ENCODE measurements at regions not wholly inside any gene's neighbourhood (a gene's known extent, or its start where the extent isn't known, plus 50 kb on each side); places are given as distances from the start of the nearest gene placed in this dataset.

DNA sequence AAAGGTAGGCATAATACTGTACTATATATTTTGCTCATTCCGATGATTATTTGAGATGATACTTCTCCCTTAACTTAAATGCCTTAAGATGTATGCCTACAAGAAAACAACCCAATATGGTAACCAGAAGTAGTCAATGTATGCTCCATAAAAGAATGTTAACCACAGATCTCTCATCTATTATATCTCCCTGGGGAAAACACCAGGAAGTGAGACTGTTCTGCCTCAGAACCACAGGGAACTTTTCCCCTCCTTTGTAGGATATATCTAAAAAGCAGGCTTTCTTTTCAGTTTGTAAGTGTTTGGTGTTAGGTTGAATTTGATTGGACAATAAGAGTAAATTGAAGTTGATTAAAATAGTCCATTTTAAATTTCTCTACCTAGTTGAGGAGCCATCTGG is 1160.5 kb upstream of the NXPH2 start:
- no peak for FAIRE-seq

DNA sequence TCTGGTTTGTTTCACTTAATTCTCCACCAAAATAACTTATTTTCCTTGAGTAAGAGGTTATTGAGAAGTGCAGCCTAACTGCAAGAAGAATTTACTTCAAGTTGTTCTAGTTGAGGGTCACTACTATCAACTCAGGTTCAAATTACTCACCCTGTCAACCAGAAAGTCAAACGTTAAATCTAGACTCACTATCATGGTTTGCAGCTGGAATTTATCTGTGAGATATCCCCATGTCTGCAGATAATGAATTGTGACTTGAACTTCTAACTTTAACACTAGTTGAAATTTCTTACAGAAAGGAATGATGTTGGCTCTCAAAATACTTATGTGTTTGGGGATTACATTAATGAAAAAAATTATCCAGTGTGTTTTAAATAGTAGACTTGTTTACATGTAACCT is 1145.7 kb upstream of the NXPH2 start:
- FAIRE-seq = no peak

DNA sequence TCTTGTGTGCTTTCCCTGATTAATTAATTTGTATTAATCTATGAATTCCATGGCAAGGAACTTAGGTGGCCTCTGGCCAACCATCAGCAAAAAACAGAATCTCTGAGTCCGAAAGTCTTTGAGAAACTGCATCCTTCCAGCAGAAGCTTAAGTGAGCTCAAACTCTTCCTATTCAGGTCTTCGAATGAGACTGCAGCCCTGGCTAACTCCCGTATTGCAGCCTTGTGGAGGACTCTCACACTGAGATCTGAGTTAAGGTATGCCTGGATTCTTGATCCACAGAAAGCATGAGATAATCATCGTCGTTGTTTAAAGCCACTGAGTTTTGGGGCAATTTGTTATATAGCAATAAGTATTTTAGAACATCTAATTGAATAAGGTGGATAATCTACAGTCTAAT is 1143.9 kb upstream of the NXPH2 start:
- no peak for FAIRE-seq

DNA sequence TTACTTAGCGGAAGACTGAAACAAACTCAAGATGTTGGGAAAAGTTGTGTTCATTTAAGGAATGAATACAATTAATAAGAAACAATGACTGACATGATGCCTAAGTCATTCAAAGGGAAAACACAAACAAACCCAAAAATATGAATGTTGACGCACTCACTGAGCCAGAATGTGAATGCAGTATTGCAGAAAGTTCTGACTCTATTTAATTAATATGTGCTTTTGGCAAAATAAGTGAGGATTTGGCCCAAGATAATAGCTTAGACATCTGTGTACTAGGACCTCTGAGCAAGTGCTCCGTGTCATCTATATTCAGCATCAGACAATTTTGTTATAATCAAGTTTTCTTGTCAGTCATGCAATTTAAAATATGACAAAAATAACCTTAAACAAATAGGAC is 1138.8 kb upstream of the NXPH2 start:
- FAIRE-seq = no peak

DNA sequence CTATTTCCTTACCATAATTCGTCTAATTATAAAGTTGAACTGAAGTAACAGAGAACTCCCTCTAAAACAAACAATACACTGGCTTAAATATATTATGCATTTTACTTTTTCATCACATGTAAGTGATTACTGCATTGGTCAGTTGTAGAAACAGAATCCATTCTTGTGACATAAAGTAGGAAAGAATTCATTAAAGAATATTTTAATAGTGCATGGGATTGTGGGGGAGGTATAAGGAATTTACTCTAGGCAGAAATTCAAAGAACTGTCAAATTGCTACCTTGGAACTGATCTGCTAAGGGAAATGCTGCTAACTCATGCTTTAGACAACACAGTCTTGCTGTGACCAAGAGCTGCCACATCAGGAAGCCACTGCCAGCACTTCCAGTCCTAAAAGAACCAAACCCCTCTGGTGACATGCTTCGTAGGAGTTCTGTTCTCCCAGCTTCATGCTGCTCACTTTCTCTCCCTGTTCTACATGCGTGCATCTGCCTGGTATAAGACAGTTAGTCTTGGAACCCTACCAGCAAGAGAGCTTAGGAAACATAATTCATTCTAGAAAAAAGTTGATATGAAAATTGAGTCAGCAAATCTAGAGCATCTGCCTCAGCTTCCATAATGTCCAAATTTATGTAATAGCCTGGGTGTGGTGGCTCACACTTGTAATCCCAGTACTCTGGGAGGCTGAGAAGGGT is 1137.6 kb upstream of the NXPH2 start:
- no peak for FAIRE-seq

DNA sequence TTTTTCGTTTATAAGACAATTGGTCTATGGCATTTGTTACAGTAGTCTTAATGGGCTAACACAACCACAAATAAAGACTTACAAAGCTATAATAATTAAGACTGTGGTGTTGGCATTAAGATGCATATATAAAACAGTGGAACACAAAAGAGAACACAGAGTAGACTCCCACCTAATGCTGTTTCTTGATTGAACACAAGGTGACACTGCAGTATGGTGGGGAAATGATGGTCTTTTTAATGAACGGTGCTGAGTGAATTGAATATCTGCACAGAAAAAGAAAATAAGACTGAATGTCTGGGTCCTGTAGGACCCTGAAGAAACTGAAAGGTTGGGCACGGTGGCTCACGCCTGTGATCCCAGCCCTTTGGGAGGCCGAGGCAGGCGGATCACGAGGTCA is 1136.6 kb upstream of the NXPH2 start:
- FAIRE-seq = no peak

DNA sequence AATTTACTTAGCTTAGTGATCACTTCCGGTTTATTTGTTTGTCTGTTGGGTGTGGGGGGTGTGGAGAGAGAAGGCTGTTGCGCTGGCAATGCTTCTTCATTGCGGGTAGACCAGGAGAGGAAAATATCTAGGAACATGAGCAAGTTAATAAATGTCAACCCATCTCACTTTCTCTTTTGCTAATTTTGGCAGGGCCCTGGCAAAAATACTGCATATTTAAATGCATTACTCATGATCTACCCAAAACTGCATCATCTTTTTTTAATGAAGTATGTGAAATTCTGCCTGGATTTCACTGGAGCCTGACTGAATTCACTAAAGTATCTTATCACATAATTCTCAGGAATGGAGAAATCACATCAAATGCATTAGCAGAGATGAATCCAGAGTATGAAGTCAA is 1131.0 kb upstream of the NXPH2 start:
- FAIRE-seq = no peak

DNA sequence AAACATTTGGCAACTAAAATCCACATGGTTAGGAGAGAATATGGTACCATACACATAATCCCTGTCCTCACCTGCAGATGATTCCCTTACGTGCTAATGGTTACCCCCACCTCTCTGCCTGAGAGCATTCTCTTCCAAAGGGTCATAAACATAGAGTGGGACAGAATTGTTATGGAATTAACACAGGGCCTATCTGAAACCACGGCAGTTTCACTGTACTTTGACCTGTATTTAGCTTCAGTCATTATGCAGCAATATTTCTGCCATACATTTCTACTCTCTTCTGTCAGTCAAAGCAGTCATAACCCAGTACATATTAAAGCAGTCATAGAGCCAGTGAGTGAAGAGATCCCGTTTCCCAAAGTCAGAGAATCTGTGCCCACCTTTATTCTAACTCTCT is 1128.9 kb upstream of the NXPH2 start:
- FAIRE-seq = no peak

DNA sequence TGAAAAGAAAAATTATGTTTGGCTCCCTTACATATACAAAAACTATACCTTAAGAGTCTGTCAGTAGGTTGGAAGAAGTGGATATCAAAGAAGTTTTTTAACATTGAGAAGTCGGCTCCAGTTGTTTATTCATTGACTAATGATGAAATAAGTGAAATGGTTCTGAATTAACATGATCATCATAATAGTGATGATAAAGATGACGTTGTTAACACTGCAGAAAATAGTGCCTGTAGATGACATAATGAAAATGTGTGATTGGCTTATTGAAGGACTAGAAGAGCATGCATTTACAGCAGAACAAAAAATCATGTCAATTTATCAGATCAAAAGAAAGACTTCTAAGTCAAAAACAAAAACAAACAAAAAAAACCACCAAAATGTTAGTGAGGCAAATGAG is 1125.4 kb upstream of the NXPH2 start:
- FAIRE-seq = no peak

DNA sequence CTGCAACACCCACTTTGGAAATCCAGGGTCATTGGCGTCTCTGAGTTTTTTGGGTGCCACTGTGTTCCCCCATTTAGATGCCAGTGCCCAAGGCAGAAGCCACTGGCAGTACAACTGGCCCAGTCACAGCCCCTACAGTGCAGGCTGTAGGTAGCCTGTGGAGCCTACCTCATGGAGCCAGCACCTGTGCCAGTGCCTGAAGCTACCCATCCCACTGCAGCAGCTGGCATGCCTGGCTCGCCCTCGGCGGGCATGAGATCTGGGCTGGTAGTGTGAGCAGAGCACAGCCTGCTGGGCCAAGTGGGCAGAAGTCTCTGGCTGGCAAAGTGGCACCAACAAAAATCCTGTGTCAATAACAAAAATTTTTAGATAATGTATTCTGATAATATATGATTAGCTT is 1111.4 kb upstream of the NXPH2 start:
- no peak for FAIRE-seq

DNA sequence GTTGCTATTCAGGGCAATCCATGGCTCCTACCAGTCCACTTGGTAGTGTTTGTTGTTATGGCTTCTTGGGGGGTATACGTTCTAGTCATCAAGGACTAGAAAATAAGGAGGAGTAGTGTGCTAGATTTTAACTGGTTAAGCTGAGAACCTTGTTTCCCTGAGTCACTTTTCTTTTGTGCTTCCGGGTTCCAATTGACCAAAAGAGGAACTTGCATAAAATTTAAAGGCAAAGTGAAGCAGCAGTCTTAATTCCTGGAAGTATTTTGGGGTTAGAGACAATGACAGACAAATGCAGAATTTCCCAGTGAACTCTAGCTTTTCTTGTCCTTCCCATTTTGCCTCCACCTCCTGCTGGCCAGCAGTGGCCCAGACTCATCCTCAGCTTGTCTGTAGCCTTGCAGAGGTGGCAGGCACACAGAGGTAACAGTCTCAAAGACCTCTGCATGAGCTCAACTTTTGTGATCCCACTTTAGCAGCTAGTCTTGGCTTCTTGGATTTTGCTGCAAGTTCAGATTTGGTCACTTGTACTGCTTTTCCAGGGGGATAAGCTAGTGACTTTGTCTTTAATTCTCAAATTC is 1105.8 kb upstream of the NXPH2 start:
- no peak for FAIRE-seq

DNA sequence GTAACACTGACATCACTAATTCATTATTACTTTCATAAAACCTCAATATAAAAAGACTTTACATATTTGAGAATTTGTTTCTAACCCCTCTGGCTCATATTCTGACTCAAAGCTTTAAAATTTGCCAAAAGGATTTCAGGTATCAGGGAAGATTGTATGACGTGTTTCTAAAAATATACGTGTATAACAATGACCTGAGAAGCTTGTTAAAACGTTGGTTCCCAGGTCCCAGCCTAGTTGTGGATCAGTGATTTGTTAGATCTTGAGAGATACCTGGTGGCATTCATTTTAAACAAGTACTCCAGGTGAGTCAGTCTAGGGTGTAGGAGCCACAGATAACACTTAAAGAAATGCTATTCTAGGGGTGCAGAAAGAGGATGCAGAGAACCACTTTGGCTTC is 1096.8 kb upstream of the NXPH2 start:
- FAIRE-seq = no peak

DNA sequence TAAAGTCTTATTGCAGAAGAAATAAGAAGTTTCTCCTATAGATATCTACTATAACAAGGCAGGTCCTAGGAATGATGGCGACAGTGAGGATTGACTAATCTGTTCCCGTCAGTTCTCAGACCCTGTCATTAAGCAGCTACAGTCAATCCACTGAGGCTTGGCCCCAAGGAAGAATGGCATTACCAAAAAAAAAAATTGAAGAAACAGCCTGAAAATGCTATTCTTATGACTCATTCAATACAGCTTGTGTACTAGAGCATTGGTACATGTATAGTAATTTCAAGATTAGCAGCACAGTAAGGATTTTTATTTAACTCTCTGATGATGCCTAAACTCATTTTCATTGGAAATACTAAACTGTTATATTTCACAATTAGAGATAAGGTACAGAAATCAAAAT is 1096.1 kb upstream of the NXPH2 start:
- FAIRE-seq = no peak

DNA sequence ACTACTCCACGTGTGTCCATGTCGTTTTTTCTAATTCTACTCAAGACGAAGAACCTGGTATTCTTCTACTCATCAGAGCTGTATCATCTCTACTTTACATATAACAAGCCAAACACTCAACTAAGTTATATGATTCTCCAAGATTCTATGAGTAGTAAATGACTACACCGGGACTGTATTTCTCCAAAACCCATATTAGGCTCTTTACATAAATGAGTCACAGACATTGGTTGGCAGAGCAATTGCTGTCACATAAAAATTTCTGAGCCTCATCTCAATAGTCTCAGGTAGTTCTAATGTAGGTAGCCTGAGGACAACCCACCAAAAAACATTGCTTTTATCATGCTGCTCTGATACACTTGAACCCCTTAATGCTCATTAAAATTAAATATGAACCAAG is 1092.3 kb upstream of the NXPH2 start:
- no peak for FAIRE-seq

DNA sequence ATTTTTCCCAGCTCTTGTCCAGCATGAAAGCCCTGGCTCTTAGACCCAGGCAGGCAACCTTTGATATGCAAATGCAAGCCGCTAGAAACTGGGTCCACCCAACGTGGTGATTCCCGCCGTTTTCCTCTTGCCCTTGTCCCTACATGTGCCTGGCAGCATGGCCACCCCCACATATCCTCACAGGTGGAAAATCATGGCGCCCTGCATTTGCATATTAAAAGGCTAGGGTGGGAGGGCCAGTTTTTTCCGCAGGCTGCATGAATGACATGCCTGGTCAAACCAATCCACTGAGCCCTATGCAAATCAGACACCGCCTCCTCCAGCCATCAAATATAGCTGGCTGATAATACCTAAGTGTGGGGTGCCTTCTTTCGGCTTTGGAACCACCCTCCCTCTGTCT is 1091.8 kb upstream of the NXPH2 start:
- no peak for FAIRE-seq

DNA sequence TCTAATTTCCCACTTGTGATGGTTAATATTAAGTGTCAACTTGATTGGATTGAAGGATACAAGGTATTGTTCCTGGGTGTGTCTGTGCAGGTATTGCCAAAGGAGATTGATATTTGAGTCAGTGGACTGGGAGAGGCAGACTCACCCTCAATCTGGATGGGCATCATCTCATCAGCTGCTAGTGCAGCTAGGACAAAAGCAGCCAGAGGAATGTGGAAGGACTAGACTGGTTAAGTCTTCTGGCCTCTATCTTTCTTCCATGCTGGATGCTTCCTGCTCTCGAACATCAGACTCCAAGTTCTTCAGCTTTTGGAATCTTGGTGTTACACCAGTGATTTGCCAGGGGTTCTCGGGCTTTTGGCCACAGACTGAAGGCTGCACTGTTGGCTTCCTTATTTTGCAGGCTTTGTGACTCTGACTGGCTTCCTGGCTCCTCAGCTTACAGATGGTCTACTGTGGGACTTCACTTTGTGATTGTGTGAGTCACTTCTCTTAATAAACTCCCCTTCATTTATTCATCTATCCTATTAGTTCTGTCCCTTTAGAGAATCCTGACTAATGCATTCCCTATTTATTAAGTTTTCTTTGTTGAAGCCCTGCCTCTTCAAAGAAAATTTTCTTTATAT is 1087.5 kb upstream of the NXPH2 start:
- FAIRE-seq = no peak

DNA sequence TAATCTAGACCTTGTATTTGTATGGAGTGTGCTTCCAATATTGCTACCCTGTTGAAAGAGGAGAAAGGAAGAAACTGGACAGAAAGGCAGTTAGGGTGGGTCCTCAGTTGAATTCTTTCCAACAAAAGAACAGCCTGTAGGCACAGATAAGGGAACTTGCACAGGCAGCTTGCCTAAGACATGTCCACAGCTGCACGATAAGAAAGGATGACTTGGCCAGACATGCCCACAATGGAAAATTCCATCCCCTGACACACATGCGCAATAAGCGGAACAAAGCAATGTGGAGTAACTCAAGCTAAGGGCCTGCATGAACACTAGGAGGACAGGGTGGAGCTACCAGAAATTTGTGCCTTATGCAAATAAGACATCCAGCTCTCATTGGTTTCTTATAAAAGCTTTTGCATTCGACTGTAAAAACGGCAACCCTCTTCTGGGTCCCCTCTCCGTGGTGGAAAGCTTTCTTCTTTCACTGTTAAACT is 1084.7 kb upstream of the NXPH2 start:
- no peak for FAIRE-seq

DNA sequence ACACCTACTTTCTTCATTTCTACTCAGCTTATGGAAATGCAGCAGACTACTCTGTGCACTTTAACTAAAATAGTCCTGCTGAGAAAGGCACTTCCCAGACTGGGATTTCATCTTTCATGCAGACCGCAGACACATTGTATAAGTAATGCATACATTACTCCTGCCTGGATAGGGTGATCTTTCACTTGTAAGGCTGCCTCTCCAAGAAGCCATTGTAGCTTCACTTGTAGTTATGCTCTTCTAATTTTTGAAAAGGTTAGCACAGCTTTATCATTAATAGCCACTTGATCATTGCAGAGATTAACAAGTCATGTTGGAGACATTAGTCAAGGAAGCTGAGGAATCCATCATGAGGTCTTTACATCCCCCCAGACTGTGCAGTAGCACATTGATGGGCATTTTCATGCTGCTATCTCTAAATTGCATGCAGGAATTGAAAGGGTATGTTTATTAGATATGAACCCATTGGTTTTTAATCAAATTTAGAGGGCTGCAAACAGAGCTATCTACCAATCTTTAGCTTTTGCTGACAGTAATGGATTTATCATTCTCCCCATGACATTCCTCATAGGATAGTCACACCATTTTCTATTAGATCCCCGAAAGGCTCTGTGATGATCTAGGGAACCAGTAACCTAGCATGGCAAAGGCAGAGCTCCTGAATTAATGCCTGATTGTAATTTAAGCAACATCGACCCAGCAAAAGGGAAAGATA is 1074.7 kb upstream of the NXPH2 start:
- no peak for FAIRE-seq

DNA sequence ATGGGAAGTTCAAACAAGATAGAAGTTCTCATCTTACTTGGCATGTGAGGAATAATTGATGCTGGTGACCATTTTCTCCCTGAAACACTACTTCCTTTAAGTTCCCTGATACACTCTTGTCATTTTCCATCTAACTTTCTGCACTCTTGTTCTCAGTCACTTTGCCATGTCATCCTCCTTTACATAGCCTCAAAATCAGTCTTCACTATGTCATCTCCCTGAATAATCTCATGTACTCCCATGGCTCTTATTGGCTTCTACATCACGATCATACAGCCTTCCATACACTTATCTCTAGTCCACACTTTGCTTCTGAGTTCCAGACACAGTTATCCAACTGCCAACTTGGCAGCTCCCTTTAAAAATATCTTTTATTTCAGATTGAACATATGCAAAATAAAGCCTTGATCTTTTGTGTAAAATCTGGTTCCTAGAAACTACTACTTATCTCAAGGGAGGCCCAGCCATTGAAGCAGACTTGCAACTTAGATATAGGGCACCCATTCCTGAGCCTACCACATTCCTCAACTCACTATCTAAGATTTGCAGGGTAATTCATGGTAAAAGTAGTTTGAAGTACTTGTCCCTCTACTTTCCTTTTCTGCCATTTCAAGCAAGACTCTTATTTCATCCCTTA is 1070.2 kb upstream of the NXPH2 start:
- no peak for FAIRE-seq

DNA sequence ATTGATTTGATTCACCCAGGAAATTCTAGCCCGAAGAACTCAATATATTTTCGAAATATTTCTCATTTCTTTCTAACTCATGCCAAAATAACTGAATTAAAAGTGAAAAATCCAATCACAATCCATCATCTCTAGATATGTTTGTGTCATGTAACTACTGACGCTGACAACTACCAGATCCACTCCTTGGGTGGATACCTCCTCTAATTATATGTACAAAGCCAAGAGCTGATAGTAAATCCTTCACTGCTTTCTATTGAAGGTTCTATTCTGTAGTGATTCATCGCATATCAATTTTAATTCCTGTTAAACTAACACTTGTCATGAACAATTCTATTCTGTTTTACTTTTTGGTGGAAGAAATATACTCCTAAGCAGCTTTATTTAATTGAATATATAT is 1056.6 kb upstream of the NXPH2 start:
- no peak for FAIRE-seq

DNA sequence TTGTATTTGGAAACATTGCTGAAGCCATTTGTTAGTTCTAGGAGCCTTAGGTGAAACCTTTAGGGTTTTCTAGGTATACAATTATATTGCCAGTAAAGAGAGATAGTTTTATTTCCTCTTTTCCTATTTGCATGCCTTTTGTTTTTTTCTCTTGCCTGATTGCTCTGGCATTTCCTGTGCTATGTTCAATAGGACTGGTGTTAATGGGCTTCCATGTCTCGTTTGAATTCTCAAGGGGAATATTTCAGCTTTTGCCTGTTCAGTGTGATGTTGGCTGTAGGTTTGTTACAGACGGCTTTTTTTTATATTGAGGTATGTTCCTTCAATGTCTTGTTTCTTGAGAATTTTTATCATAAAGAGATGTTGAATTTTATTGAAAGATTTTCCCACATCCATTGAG is 1054.9 kb upstream of the NXPH2 start:
- no peak for FAIRE-seq

DNA sequence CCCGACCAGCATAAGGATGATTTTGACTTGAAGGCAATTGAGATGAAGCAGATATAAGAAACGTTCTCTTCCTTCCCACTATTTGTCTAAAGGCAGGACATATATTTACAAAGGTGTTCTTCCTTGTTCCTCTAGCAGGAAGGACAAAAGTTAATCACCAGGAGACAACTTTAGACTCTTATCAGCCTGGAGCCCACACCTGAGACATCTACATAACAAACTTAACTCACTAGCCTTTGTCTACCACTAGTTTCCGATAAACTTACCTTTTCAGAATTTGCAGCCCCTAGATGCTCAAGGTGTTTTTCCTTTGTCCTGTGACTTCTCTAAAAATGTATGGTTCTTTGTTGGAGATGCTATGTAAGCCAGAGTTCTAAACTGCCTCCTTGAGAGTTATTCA is 1047.8 kb upstream of the NXPH2 start:
- FAIRE-seq = no peak

DNA sequence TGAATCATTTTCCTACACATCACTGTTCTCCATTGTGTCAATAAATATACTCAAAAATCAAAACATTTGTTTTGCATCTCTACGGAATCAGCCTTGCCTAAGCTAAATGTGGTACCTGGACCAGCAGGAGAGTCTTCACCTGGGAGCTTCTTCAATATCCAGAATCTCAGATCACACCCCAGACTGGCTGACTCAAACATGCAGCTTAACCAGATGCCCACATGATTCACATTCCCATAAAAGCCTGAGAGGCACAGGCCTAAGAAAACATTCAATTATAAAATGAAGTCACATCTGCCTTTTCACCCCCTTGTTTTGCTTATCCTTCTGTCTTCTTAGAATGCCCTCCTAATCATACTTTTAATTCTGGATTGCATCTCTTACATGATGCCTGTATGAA is 1045.5 kb upstream of the NXPH2 start:
- no peak for FAIRE-seq
